ENCODE measurements at regions not wholly inside any gene's neighbourhood (a gene's known extent, or its start where the extent isn't known, plus 50 kb on each side); places are given as distances from the start of the nearest gene placed in this dataset.

GRCh38 chr14:76947078-76947837 lies 81.2 kb downstream of the IRF2BPL start (continued):
- TF ChIP-seq REST (IDR thresholded peaks at IDR 0.05; ENCODE audit: low read depth, low read length) (peak; percentile 44; the same call in 1 of the 2 replicates), CTCF (IDR thresholded peaks at IDR 0.05) (peak; percentile 52), RXRA (IDR thresholded peaks at IDR 0.05; ENCODE audit: borderline replicate concordance, low read depth) (peak; percentile 47; the same call in 1 of the 2 replicates)

GRCh38 chr14:76946753-76947077 lies 81.8 kb downstream of the IRF2BPL start:
- POLR2A ChIA-PET: interaction anchor here (0.6 to 2.0 kb wide), 6 partner anchors 10 to 117 kb away, joined by 3 to 9 read pairs (median 4); no protein-coding TSS in a partner anchor

More at GRCh38 chr14:76946753-76947077, 81.8 kb downstream of the IRF2BPL start:
- 60% methylated on average over 6 of the region's 6 CpGs for WGBS (ENCODE audit: low lambda C conversion rate)
- Histone ChIP-seq H3K4me2 (peak overlapping the region; percentile 77), H2AFZ (ENCODE audit: low read depth) (peak overlapping the region; percentile 83; the same call in 1 of the 2 replicates), H3K27me3 (ENCODE audit: insufficient read depth) (no peaks in the 10 kb centered on the region), H3F3A (replicated peaks; ENCODE audit: insufficient read depth) (peaks cover 41% of the 10 kb centered on the region), H3K9me2 (no peaks in the 10 kb centered on the region), H3K4me3 (ENCODE audit: low read depth in 2 of 2, low read length in 1 of 2) (peak overlapping the region; percentile 18 to 50), H3K79me2 (ENCODE audit: insufficient read depth) (no peaks in the 10 kb centered on the region), H3K4me1 (ENCODE audit: control insufficient read depth in 1 of 2, insufficient read depth in 2 of 2, low read depth in 1 of 2, low read length in 1 of 2) (peaks cover 46 to 48% of the 10 kb centered on the region in 2 experiments), H3K36me3 (replicated peaks in 1 of 2; ENCODE audit: control insufficient read depth in 1 of 2, insufficient read depth in 2 of 2, low read length in 1 of 2) (no peaks in the 10 kb centered on the region), H3K9ac (peak overlapping the region; percentile 72), H4K20me1 (ENCODE audit: insufficient read depth) (no peaks in the 10 kb centered on the region), H3K9me3 (no peaks in the 10 kb centered on the region), H3K27ac (ENCODE audit: low read depth in 2 of 2, low read length in 1 of 2) (peak overlapping the region; percentile 99)
- CTCF ChIA-PET: interaction anchor here (1.0 to 3.9 kb wide), 10 partner anchors 15 to 122 kb away, joined by 3 to 30 read pairs (median 13); partner anchors contain the start of gene IRF2BPL
- no peak for DNase-seq
- TF ChIP-seq USF1 (IDR thresholded peaks at IDR 0.05; ENCODE audit: borderline replicate concordance, low read depth) (no peak), RFX5 (IDR thresholded peaks at IDR 0.05; ENCODE audit: low read length) (no peak), MEF2A (IDR thresholded peaks at IDR 0.05; ENCODE audit: borderline replicate concordance, low read depth) (no peak), CHD2 (IDR thresholded peaks at IDR 0.05; ENCODE audit: low read length, partially characterized antibody) (no peak)
